DOHH2 (cell line): ENCODE measurements at regions not wholly inside any gene's neighbourhood (a gene's known extent, or its start where the extent isn't known, plus 50 kb on each side); places are given as distances from the start of the nearest gene placed in this dataset.

Experiments
- EZH2phosphoT487 ChIP-seq: fragments of 200-600 bp; sonication (generic); IDR thresholded peaks from 2 replicates; pipeline ENCODE4 v1.6.1; 2017; ENCODE audit warnings: borderline replicate concordance, mild to moderate bottlenecking, antibody characterized with exemption, low read length, moderate library complexity, mixed read lengths
- TF ChIP-seq, protein P1 (sequence below): fragments of 200-600 bp; sonication (generic); IDR thresholded peaks from one replicate; pipeline ENCODE4 v1.5.1; 2014; ENCODE audit warnings: antibody characterized with exemption, mild to moderate bottlenecking, low read depth, low read length; ENCODE audit not compliant: poor library complexity, severe bottlenecking

- TF ChIP-seq, protein P1, sequence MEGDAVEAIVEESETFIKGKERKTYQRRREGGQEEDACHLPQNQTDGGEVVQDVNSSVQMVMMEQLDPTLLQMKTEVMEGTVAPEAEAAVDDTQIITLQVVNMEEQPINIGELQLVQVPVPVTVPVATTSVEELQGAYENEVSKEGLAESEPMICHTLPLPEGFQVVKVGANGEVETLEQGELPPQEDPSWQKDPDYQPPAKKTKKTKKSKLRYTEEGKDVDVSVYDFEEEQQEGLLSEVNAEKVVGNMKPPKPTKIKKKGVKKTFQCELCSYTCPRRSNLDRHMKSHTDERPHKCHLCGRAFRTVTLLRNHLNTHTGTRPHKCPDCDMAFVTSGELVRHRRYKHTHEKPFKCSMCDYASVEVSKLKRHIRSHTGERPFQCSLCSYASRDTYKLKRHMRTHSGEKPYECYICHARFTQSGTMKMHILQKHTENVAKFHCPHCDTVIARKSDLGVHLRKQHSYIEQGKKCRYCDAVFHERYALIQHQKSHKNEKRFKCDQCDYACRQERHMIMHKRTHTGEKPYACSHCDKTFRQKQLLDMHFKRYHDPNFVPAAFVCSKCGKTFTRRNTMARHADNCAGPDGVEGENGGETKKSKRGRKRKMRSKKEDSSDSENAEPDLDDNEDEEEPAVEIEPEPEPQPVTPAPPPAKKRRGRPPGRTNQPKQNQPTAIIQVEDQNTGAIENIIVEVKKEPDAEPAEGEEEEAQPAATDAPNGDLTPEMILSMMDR, result no peak
- TF ChIP-seq EZH2phosphoT487, result no peak
These were observed 443.2 kb downstream of the TOX3 start for GRCh38 chr16:52103791-52104190.
